Gastrocnemius medialis (tissue), 4 donors: ENCODE measurements at regions not wholly inside any gene's neighbourhood (a gene's known extent, or its start where the extent isn't known, plus 50 kb on each side); places are given as distances from the start of the nearest gene placed in this dataset.
A peak's percentile ranks its signal among the peaks of the same experiment; 100 is the strongest.

ENCODE experiments used
- ATAC-seq, 2 donors: fragments of 150-250 bp; one replicate each; pipeline ENCODE4 v1.9.1; 2016
- DNase-seq, 2 donors: peaks; one replicate each; pipeline ENCODE4 v3.0.0-alpha.2; 2019
- H3K27ac ChIP-seq, 4 donors: fragments of 200-600 bp; sonication (generic); 1 replicate in 1 of 4; 2 replicates in 3 of 4; pipeline ENCODE4 v1.5.1; 2016 to 2018; ENCODE audit warnings: mild to moderate bottlenecking in 2 of 4, moderate library complexity in 1 of 4
- H3K27me3 ChIP-seq, 3 donors: fragments of 200-600 bp; sonication (generic) in 2 of 3; 1 replicate in 1 of 3; 2 replicates in 2 of 3; pipeline versions ENCODE4 v1.5.1 to v1.6.0; 2016 to 2019; ENCODE audit warnings: mild to moderate bottlenecking in 1 of 3, moderate library complexity in 1 of 3
- H3K36me3 ChIP-seq, 2 donors: fragments of 200-600 bp; sonication (generic) in 1 of 2; one replicate each; pipeline ENCODE4 v1.5.1; 2017 to 2018
- H3K4me1 ChIP-seq, 2 donors: fragments of 200-600 bp; sonication (generic) in 1 of 2; one replicate each; pipeline ENCODE4 v1.5.1; 2016 to 2017; ENCODE audit warnings: mild to moderate bottlenecking in 2 of 2
- H3K4me3 ChIP-seq, 4 donors: fragments of 200-600 bp; sonication (generic) in 3 of 4; 1 replicate in 1 of 4; 2 replicates in 3 of 4; pipeline ENCODE4 v1.5.1; 2016 to 2019; ENCODE audit warnings: mild to moderate bottlenecking in 2 of 4
- H3K9me3 ChIP-seq, 3 donors: fragments of 200-600 bp; sonication (generic) in 2 of 3; 1 replicate in 1 of 3; 2 replicates in 2 of 3; pipeline ENCODE4 v1.5.1; 2016 to 2019
- POLR2A ChIP-seq, 2 donors: fragments of 450-650 bp; IDR thresholded peaks; one replicate each; pipeline ENCODE4 v1.6.1; 2017; ENCODE audit warnings: antibody characterized with exemption in 2 of 2, mild to moderate bottlenecking in 2 of 2, moderate library complexity in 2 of 2
- in situ Hi-C, 4 donors: fragments of 200-750 bp; cut with MboI; loops; one replicate each; pipeline versions ENCODE4 v1.15.0 to v1.8.0; 2017; ENCODE audit warnings: low sequenced_read_pairs in 4 of 4
- intact Hi-C: fragments of 100-400 bp; cut with DNase I; formaldehyde crosslinking; loops from one replicate; pipeline ENCODE4 v1.15.1; 2023; ENCODE audit warnings: low total_unique reads
- TF ChIP-seq, protein P1 (sequence below), 5 experiments: fragments of 450-650 bp in 3 of 5; fragments of 200-600 bp in 2 of 5; sonication (generic) in 2 of 5; IDR thresholded peaks in 4 of 5; conservative IDR thresholded peaks in 1 of 5; 1 replicate in 4 of 5; 2 replicates in 1 of 5; pipeline ENCODE4 v1.5.1; 2016 to 2019; ENCODE audit warnings: antibody characterized with exemption in 5 of 5, mild to moderate bottlenecking in 3 of 5, moderate library complexity in 3 of 5

GRCh38 chr3:184460276-184460675 lies 80.4 kb downstream of the CHRD start:
- Histone ChIP-seq H3K27me3 (no peaks in the 10 kb centered on the region), H3K4me1 (no peaks in the 10 kb centered on the region), H3K36me3 (no peaks in the 10 kb centered on the region), H3K4me3 (no peak overlapping the region), H3K9me3 (no peaks in the 10 kb centered on the region), H3K27ac (no peak overlapping the region)
- TF ChIP-seq, protein P1, sequence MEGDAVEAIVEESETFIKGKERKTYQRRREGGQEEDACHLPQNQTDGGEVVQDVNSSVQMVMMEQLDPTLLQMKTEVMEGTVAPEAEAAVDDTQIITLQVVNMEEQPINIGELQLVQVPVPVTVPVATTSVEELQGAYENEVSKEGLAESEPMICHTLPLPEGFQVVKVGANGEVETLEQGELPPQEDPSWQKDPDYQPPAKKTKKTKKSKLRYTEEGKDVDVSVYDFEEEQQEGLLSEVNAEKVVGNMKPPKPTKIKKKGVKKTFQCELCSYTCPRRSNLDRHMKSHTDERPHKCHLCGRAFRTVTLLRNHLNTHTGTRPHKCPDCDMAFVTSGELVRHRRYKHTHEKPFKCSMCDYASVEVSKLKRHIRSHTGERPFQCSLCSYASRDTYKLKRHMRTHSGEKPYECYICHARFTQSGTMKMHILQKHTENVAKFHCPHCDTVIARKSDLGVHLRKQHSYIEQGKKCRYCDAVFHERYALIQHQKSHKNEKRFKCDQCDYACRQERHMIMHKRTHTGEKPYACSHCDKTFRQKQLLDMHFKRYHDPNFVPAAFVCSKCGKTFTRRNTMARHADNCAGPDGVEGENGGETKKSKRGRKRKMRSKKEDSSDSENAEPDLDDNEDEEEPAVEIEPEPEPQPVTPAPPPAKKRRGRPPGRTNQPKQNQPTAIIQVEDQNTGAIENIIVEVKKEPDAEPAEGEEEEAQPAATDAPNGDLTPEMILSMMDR (IDR thresholded peaks at IDR 0.05 in 4 of 5, conservative IDR thresholded peaks at IDR 0.05 in 1 of 5): no peak
- TF ChIP-seq POLR2A (IDR thresholded peaks at IDR 0.05): no peak
- DNase-seq: no peak
- in situ Hi-C loops: no loop called here
- intact Hi-C loops: no loop called here
- no peak for ATAC-seq

- Histone ChIP-seq H3K27ac (no peak overlapping the region), H3K4me1 (peaks cover 0 to 4% of the 10 kb centered on the region in 2 donors), H3K27me3 (no peaks in the 10 kb centered on the region), H3K4me3 (no peak overlapping the region), H3K9me3 (no peaks in the 10 kb centered on the region), H3K36me3 (no peaks in the 10 kb centered on the region)
- intact Hi-C loops (no loop called here), in situ Hi-C loops (no loop called here)
- DNase-seq (no peak), ATAC-seq (no peak)
- no peak for TF ChIP-seq POLR2A (IDR thresholded peaks at IDR 0.05)
- TF ChIP-seq, protein P1 (IDR thresholded peaks at IDR 0.05 in 4 of 5, conservative IDR thresholded peaks at IDR 0.05 in 1 of 5): no peak
Observed at GRCh38 chr3:184461219-184461618, 81.4 kb downstream of the CHRD start.

- Histone ChIP-seq H3K27ac (no peak overlapping the region), H3K27me3 (no peaks in the 10 kb centered on the region), H3K4me3 (no peak overlapping the region), H3K4me1 (peaks cover 0 to 6% of the 10 kb centered on the region in 2 donors), H3K36me3 (no peaks in the 10 kb centered on the region), H3K9me3 (no peaks in the 10 kb centered on the region)
- in situ Hi-C loops (no loop called here), intact Hi-C loops (no loop called here)
- DNase-seq (no peak), ATAC-seq (no peak)
- TF ChIP-seq POLR2A (IDR thresholded peaks at IDR 0.05): no peak
- TF ChIP-seq, protein P1 (IDR thresholded peaks at IDR 0.05 in 4 of 5, conservative IDR thresholded peaks at IDR 0.05 in 1 of 5): no peak
Observed at GRCh38 chr3:184465883-184466412, 86.1 kb downstream of the CHRD start.

GRCh38 chr3:184466413-184466960 lies 86.6 kb downstream of the CHRD start:
- no peak for TF ChIP-seq POLR2A (IDR thresholded peaks at IDR 0.05)
- TF ChIP-seq, protein P1 (IDR thresholded peaks at IDR 0.05 in 4 of 5, conservative IDR thresholded peaks at IDR 0.05 in 1 of 5): no peak
- intact Hi-C loops: no loop called here
- ATAC-seq: peak in 1 of 2 donors; percentile 36
- H3K36me3 ChIP-seq: no peaks in the 10 kb centered on the region
- in situ Hi-C loops: no loop called here
- DNase-seq: no peak
- H3K4me1 ChIP-seq: peaks cover 0 to 6% of the 10 kb centered on the region in 2 donors
- H3K9me3 ChIP-seq: no peaks in the 10 kb centered on the region
- no peak overlapping the region for H3K27ac ChIP-seq
- H3K4me3 ChIP-seq: no peak overlapping the region
- H3K27me3 ChIP-seq: no peaks in the 10 kb centered on the region

GRCh38 chr3:184467171-184467570 lies 87.3 kb downstream of the CHRD start:
- ATAC-seq: no peak
- intact Hi-C loops: no loop called here
- no peak overlapping the region for H3K4me3 ChIP-seq
- in situ Hi-C loops: no loop called here
- no peak for TF ChIP-seq POLR2A (IDR thresholded peaks at IDR 0.05)
- TF ChIP-seq, protein P1 (IDR thresholded peaks at IDR 0.05 in 4 of 5, conservative IDR thresholded peaks at IDR 0.05 in 1 of 5): no peak
- peaks cover 0 to 6% of the 10 kb centered on the region in 2 donors for H3K4me1 ChIP-seq
- no peaks in the 10 kb centered on the region for H3K27me3 ChIP-seq
- H3K36me3 ChIP-seq: no peaks in the 10 kb centered on the region
- DNase-seq: no peak
- no peak overlapping the region for H3K27ac ChIP-seq
- H3K9me3 ChIP-seq: no peaks in the 10 kb centered on the region
